Left ventricle myocardium superior (tissue), 1 donor: ENCODE measurements at regions not wholly inside any gene's neighbourhood (a gene's known extent, or its start where the extent isn't known, plus 50 kb on each side); places are given as distances from the start of the nearest gene placed in this dataset.

Source experiments
- ATAC-seq: fragments of 200-7000 bp; cut with Tn5 transposase; one replicate; pipeline ENCODE4 v1.9.1; 2020; ENCODE audit warnings: mild to moderate bottlenecking, moderate library complexity
- DNase-seq: peaks from one replicate; pipeline ENCODE4 v3.0.0-alpha.2; 2020
- intact Hi-C: fragments of 100-400 bp; cut with micrococcal nuclease; formaldehyde crosslinking; loops from one replicate; pipeline ENCODE4 v1.11.0; 2022
- donor health status: DM: no; HTN: yes; CAD: no; lungs with severe emphysema.

DNA sequence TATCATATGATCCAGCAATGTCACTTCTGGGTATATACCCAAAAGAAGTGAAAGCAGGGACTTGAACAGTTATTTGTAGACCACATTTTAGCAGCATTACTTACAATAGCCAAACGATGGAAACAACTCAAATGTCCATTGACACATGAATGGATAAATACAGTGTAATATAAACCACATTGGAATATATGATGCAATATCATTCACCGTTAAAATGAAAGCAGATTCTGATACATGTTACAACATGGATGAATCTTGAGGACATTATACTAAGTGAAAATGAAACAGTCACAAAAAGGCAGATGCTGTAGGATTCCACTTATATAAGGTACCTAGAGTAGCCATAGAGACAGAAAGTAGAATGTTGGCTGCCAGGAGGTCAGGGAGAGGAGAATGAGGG, 130.5 kb upstream of the SMAD1 start:
- DNase-seq: no peak
- intact Hi-C loops: no loop called here
- no peak for ATAC-seq

DNA sequence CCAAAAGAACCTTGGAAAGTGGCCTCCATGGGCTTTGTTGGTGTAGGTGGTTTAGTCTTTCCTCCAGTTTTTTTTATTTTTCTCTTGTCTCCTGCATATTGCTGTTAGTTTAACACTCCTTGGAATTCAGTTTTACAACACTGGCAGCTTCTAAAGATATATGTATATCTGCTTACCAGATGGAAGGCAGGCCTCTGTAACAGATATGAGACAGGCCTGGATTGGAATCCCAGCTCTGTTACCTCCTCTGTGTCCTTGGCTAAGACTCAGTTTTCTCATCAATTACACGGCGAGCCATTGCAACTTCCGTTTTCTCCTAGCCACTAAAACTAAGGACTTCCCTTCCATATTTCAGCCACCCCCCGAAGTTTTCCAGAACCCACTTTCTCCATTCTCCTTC, 133.4 kb upstream of the SMAD1 start:
- ATAC-seq (no peak), DNase-seq (no peak)
- intact Hi-C loops: no loop called here

DNA sequence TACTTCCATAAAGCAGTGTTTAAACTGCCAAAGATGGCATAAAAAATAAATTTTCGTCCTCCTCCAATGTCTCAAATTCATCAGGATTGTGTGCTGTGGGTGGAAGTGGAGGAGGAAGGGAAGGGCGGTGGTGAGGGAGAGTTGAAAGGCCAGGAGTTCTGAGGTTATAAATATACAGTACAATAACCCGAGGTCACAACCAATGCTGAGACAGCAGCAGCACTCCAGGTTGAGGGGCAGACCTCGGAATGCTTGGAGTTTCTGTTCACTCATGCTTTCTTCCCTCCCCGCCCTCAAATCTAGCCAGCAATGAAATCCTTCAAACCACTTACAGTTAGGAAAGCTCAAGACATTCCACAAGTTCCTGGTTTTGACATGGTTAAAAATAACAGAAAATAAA, 134.0 kb upstream of the SMAD1 start:
- intact Hi-C loops: no loop called here
- ATAC-seq (no peak), DNase-seq (no peak)

DNA sequence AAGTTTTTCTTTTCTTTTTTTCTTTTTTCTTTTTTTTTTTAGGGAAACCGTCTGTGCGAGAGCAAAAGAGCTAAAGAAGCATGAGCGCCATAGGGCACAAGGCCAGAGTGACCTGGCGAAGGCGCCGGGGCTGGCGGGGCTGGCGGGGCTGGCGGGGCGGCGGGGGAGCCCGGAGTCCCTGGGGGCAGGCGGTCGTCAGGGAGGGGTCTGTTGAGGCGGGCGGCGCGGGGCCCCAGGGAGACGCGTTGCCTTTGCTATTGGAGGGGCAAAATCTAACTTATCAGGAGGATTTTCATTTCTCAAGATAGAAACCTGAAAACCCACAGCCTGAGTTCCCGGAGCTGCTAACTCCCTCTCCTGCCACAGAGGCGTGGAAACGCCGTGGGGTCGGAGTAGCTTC, 135.6 kb upstream of the SMAD1 start:
- intact Hi-C loops: no loop called here
- DNase-seq (no peak), ATAC-seq (no peak)

DNA sequence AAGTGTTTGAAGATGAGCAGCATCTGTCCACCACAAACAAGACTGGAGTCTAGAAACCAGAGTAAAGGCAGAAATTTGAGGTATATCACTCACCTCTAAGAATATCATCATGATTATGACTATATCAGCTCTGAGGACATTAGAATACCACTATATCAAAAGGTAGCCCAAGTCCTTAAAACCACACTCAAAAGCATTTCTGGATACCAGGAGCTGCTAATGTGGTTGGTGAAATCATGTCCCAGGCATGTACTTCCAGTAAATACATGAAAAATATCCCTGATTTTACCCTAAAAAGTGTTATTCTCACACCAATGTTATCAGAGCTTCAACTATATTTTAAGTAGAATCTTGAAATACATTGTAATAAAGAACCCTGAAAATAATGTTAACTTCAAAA, 136.3 kb upstream of the SMAD1 start:
- ATAC-seq (no peak), DNase-seq (no peak)
- intact Hi-C loops: no loop called here

DNA sequence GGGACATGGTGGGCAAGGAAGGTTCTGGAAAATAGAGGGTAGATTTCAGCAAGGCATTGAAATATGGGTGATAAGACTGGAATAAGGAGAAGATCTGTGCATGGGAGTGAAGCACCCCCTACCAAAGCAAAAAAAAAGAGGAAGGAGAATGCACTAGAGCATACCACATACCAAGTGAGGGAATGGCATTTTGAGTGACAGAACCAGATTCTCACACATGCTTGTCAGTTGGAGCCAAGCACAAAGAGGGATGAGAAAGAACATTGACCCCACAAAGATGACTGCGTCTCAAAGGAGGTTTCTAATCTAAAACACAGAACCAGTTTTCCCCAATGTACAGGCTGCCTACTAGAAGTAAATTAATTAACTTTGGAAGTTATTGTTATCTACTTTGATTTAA, 140.3 kb upstream of the SMAD1 start:
- no peak for DNase-seq
- intact Hi-C loops: no loop called here
- no peak for ATAC-seq

DNA sequence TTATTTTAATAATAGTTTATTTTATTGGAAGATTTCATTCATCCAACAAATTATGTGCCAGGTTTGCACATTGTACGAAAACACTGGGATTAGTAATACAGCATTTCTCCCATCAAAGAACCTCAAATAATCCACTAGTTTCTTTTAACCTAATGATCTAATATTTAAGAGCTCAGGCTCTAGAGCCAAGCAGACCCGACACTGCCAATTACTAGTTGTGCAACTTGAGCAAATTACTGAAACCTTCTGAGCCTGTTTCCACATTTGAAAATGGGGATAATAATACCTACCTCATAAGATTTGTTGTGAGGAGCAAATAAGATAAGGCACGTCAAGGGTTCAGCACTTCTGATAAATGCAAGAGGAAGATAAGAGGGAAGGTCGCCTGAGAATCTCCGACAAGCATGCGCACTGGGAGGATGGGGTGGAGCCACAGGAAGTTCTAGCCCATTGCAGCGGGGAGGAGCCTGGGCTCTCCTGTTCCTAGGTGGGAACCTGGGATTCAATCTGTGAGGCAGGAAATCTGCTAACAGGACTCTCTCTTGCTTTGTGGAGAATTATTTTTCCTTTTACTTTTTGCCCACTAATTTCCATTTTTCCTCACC, 141.5 kb upstream of the SMAD1 start:
- ATAC-seq: no peak
- intact Hi-C loops: no loop called here
- DNase-seq: no peak

DNA sequence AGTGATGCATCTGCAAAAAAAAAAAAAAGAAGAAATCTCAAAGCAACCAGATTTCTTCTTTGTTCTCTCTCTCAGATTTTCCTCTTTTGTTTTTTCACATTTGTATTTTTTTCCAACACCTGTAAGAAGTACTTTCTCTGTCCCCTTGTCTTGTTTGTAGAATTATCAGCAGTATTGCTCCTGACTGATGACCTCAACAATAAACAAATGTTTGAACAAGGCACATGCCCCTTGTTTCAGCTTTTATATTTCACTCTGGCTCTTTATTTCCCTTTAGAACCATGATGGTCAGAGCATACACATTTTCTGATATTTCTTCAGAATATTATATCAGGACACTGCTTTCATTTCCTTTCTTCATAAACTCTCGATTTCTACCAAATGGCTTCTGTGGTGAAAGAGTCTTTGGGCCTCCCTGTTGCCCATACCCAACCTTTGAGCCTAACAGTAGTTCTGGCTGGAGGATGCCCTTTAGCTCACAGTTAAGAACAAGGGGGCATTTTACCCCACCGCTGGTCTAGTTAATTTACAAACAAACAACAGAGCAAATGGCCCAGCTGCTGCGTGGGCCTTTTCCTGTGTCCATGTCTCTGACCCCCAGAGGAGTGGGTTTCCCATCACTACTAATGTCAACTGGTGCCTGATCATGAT, 142.5 kb upstream of the SMAD1 start:
- intact Hi-C loops: no loop called here
- DNase-seq (no peak), ATAC-seq (no peak)

DNA sequence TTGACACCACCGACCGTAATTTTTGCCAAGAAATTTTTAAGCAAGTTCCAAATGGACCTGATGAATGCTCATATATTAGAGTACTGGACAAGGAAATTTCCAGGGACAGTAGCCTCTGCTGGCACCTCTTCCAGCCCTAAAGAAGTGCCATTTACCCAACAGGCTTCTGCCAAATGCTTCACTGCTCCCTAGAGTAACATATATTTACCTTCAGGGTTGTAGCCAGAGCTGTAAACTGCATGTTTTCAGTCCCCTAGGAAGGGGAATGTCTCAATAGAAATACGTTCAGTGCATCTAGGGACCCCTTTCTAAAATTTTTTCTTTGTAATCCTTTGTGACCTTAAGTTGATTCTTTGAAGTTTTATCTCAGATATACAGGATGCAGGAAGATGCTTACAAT, 143.1 kb upstream of the SMAD1 start:
- ATAC-seq: no peak
- intact Hi-C loops: no loop called here

DNA sequence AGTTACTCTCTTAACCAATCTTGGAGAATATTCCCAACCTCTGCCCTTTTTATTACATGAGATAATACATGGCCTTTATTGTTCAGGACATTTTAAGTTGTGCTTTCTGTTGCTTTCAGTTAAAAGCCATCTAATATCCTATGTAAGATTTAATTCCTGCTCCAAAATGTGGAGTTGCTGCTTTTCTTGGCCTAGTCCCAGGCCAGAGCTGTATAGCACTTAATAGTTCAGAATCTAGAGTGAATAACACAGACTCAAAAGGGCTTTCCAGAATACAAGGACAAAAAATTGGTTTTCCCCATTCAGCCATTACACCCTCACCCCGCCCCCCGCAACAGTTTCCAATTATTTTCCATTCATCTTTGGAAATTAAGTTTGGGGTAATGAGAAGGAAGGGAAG, 144.3 kb upstream of the SMAD1 start:
- no peak for DNase-seq
- ATAC-seq: no peak
- intact Hi-C loops: no loop called here

More for the DNA sequence above, 143.1 kb upstream of the SMAD1 start:
- DNase-seq: no peak

DNA sequence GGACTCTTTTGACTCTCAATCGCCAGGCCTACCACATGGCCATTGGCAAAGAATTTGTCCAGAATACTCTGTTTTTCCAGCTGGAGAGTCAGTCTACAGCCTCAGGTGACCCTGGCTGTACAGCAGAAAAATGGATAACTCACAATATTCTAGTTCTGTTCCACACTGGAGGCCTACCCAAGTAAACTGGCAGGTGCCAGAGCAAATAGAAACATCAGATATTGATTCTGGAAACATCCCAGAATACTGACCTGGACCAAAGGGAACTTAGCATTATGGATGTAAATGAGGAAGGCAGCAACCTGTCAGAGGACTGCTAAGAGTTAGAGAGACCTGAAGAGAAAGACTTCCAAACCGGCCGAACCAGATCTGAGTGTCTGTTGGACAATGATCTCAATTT, 147.9 kb upstream of the SMAD1 start:
- intact Hi-C loops: no loop called here
- DNase-seq: no peak
- ATAC-seq: no peak

DNA sequence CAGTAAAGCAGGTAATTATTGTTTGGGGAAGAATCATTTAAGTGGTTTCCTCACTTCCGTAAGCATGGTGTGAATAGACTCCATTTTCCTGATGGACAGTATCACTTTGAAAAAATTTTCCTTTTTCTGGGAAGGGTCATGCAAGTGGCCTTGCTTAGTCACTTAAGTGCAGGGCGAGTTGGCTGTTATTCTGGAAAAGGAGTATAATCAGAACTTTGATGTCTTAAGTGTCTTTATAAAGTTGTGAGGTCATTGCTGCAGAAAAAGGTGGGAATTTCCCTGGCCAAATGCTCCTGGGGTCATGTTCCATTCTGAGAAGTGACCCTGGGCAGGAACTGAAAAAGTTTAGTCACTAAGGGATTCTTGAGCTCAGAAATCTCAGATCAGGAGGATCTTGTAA, 146.1 kb upstream of the OTUD4 start:
- DNase-seq (no peak), ATAC-seq (no peak)
- intact Hi-C loops: no loop called here

DNA sequence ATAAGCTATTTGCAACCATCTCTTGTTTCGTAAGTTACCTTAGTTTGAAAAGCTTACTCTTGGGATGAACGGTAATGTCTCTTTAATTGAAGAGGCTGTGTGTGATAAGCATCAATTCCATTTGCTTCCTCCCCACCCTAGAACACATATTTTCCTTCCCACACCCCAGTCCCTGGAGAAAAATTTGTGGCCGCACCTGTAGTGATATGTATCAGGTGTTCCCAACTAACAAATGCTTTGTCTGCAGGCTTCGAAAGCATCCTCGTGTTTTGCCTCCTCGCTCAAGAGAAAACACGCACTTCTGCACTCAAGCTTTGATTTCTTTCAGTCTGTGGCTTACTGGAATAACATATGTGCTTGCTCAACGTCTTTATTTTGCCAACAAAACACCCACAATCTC, 143.8 kb upstream of the OTUD4 start:
- intact Hi-C loops: no loop called here
- DNase-seq: no peak
- no peak for ATAC-seq

DNA sequence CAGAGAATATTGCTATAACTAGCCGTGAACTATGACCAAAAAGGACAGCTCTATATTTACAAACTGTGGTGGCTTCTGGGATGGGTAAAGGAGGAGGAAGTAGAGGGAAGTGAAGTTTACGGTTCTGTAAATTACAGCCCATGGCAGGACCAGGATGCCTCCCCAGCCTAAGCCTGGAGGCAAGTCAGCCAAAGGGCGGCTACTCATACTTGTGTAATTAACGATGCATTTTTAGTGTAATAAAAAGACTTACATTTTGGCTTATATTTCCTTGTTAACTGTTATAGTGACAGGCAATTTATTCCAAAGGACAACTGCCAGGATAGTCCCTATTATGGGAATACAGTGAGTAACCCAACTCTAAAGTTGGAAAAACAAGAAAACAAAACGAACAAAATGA, 139.9 kb upstream of the OTUD4 start:
- intact Hi-C loops: no loop called here
- ATAC-seq (no peak), DNase-seq (no peak)

DNA sequence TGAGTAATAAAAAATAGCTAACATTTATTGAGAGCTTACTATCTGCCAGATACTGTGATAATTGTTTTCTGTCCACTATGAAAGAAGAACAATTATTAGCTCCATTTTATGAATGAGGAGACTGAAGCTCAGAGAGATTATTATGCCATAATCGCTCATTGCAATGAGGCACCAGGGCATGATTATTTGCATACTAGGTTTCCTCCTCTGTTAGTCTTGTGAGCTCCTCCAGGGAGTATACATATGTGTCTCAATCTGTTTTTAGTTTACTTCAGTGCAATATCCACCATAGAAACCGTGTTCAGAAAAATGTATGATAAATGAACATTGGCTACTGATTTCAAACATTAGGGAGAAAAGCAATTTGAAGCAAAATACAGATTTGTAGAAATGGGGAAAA, 139.4 kb upstream of the OTUD4 start:
- intact Hi-C loops: no loop called here
- ATAC-seq (no peak), DNase-seq (no peak)

DNA sequence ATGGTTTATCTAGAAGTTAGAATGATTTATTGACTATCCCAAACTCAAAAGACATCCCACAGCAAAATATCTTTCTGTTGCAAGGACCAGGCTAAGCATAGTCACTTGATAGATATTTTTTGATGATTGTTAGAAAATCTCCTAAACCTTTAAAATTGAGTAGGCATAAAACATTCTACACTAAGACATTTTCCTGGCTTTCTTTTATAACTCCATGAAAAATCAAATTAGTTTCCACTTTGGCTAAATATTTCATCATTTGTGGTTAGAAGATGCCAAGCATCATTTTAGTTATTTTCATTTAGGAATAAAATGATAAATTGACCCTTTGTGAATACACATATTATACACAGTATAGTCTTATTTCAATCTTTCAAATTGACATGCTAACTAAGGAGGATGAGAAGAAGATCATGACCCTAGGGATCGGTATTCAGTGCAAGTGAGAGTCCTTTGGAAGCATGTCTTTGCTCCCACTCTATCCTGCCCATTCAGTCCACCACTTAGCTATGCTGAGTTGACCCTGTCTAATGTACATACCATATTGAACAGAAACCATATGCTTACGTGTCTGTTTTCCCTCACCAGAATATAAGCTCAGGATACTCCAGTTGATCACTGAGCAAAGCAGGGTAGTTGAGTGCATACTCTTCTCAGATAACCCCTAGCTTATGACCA, 136.6 kb upstream of the OTUD4 start:
- intact Hi-C loops: no loop called here
- DNase-seq (no peak), ATAC-seq (no peak)

DNA sequence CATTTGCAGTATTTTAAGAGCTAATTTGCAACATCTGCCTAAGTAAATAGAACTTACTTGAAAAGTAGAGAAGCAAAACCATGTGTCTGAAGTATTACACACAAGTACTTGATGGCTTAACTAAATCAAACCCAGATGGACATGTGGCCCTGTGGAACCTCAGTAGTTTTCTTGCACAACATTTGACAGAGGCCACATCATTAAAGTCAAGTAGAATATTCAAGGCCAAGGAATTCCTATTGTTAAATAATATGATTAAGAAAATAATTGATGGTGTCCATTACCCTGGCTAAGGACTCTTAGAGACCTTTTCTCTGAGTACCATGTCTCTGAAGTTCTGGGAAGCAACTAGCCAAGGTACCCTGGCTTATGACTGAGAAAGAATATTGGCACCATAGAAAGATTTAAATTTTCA, 135.4 kb upstream of the OTUD4 start:
- intact Hi-C loops: no loop called here
- ATAC-seq: no peak
- DNase-seq: no peak

DNA sequence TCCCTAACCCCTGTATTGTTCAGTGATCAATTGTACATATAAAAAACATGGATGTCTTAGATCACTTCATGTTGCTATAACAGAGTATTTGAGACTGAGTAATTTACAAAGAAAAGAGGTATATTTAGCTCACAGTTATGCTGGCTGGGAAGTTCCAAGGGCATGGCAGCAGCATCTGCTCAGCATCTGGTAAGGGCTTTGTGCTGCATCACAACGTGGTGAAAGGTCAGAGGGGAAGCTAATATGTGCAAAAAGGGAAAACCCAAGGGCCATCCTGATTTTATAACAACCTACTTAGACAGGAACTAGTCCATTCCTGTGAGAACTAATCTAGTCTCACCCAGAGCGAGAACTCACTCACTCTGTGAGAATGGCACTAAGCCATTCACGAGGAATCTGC, 128.2 kb upstream of the OTUD4 start:
- ATAC-seq (no peak), DNase-seq (no peak)
- intact Hi-C loops: no loop called here

DNA sequence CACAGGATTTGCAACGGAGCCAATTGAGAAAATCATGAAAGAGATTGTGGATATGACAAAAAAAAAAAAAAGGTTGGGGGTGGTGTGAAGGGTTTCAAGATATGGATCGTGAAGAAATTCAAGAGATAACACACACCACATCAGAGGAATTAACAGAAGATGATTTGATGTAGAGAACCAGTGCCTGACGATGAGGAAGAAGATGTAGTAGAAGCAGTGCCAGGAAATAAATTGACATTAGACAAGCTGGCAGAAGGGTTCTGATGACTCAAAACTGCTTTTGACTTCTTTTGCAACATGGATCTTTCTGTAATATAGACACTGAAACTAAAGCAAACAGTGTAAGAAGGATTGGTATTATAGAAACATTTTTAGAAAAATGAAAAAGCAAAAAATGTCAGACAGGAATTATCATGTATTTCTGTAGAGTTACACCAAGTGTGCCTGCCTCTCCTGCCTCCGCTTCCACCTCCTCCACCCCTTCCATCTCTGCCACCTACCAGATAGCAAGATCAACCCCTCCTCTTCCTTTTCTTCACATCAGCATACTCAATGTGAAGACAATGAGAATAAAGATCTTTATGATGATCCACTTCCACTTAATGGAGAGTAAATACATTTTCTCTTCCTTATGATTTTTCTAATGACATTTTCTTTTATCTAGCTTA, 127.5 kb upstream of the OTUD4 start:
- no peak for ATAC-seq
- no peak for DNase-seq
- intact Hi-C loops: no loop called here

DNA sequence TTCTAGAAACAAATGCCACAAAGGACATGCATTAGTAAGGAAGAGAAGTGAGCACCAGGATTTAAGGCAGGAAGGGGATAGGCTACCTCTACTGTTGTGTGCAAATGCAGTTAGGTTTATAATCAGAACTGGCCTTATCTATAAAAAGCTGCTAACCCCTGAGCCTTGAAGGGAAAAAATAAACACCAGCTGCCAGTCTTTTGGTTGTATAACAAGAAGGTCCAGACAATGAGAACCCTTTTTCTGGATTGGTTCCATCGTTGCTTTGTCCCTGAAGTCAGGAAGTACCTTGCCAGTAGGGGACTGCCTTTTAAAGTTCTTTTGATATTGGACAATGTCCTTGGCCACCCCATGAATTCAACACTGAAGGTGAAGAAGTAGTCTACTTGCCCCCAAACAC, 126.7 kb upstream of the OTUD4 start:
- no peak for ATAC-seq
- intact Hi-C loops: no loop called here
- DNase-seq: no peak

DNA sequence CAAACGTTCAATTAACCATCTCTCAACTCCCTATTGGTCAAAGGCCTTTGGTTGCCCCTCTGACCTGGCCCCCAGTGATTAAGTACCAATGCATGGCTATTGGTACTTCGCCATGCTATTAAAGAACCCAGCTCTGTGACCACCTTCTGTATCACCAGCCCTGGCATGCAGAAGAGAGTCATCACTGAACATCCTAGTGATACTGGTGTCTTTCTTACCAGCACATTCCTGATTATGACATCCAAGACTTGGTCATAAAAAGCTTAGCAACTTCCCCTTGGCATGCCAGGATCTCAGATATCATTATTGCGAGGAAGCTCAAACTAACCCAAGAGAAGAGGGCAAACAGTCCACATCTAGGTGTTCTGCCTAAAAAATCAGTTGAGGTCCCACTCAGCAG, 122.3 kb upstream of the OTUD4 start:
- ATAC-seq: no peak
- DNase-seq: no peak
- intact Hi-C loops: no loop called here
